ENCODE measurements at regions not wholly inside any gene's neighbourhood (a gene's known extent, or its start where the extent isn't known, plus 50 kb on each side); places are given as distances from the start of the nearest gene placed in this dataset.

DNA sequence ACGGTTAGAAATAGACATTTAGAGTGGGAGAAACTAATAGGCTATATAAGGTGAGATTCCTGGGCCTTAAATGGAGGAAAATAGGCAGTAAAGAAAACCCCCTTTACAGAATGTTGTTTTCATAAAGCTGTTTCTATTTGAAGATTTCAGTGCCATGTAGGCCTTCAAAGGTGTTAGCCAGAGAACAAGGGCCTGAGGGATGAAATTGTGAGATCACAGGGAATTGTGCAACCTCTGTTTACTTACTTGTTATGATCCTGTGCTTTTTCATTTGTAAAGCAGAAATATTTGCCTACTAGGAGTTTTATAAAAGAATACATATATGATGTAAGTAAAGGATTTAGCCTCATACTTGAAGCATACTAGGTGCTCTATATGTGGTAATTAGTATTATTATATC is 272.9 kb upstream of the ARX start:
- Histone ChIP-seq H3K27ac (no peak overlapping the region), H3K4me1 (no peaks in the 10 kb centered on the region), H3K9me3 (no peaks in the 10 kb centered on the region), H3K36me3 (replicated peaks in 1 of 2; ENCODE audit: insufficient read depth in 1 of 2, low read depth in 2 of 2) (no peaks in the 10 kb centered on the region), H3K4me3 (no peak overlapping the region), H3K27me3 (no peaks in the 10 kb centered on the region)
- TF ChIP-seq, protein P1, sequence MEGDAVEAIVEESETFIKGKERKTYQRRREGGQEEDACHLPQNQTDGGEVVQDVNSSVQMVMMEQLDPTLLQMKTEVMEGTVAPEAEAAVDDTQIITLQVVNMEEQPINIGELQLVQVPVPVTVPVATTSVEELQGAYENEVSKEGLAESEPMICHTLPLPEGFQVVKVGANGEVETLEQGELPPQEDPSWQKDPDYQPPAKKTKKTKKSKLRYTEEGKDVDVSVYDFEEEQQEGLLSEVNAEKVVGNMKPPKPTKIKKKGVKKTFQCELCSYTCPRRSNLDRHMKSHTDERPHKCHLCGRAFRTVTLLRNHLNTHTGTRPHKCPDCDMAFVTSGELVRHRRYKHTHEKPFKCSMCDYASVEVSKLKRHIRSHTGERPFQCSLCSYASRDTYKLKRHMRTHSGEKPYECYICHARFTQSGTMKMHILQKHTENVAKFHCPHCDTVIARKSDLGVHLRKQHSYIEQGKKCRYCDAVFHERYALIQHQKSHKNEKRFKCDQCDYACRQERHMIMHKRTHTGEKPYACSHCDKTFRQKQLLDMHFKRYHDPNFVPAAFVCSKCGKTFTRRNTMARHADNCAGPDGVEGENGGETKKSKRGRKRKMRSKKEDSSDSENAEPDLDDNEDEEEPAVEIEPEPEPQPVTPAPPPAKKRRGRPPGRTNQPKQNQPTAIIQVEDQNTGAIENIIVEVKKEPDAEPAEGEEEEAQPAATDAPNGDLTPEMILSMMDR (IDR thresholded peaks at IDR 0.05): no peak
- no peak for TF ChIP-seq POLR2A (IDR thresholded peaks at IDR 0.05)
- 44 to 56% methylated on average over 1 of the region's 1 CpG for WGBS, 2 donors
- DNase-seq: no peak
- no peak for ATAC-seq
- intact Hi-C loops (cut with DNase I): no loop called here

DNA sequence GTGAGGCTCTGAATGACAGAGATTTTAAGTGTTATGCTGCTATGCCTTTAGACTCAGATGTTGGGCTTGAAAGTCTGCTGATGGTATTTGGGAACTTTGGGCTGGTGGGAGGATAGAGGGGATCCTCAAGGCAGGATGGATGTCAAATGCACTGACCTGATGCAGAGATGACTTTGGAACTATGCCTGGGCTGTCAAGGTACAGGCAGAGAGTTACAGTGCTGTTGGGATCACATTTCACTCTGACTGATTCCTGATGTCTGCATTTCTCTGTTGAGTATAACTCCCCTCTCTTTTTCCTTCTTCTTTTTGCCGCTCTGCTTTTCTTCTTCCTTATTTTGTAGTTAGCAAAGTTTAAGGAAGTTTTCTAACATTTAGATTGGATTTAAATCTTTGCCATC is 271.8 kb upstream of the ARX start:
- DNase-seq (no peak), ATAC-seq (no peak)
- Histone ChIP-seq H3K27ac (no peak overlapping the region), H3K9me3 (no peaks in the 10 kb centered on the region), H3K4me1 (no peaks in the 10 kb centered on the region), H3K27me3 (no peaks in the 10 kb centered on the region), H3K36me3 (replicated peaks in 1 of 2; ENCODE audit: insufficient read depth in 1 of 2, low read depth in 2 of 2) (no peaks in the 10 kb centered on the region), H3K4me3 (no peak overlapping the region)
- WGBS, 2 donors: 65 to 75% methylated on average over 1 of the region's 1 CpG
- TF ChIP-seq POLR2A (IDR thresholded peaks at IDR 0.05): no peak
- TF ChIP-seq, protein P1 (IDR thresholded peaks at IDR 0.05): no peak
- intact Hi-C loops (cut with DNase I): no loop called here

DNA sequence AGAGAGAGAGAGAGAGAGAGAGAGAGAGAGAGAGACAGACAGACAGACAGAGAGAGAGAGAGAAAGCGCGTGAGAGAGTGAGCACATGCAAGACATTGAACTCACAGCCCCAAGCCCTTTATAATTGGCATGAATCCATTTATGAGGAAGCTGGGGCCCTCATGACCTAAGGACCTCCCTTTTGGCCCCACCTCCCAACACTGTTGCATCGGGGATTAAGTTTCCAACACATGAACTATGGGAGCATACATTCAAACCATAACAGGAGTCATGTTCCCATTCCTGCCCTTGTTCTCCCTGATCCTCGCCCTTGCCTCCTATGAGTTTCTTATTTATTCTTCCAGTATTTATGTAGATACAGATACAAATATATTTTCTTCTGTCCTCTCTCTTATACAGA is 269.8 kb upstream of the ARX start:
- Histone ChIP-seq H3K4me1 (no peaks in the 10 kb centered on the region), H3K27ac (no peak overlapping the region), H3K9me3 (no peaks in the 10 kb centered on the region), H3K36me3 (replicated peaks in 1 of 2; ENCODE audit: insufficient read depth in 1 of 2, low read depth in 2 of 2) (no peaks in the 10 kb centered on the region), H3K4me3 (no peak overlapping the region), H3K27me3 (no peaks in the 10 kb centered on the region)
- WGBS, 2 donors: 60 to 87% methylated on average over 3 to 4 of the region's 4 CpGs
- no peak for TF ChIP-seq POLR2A (IDR thresholded peaks at IDR 0.05)
- TF ChIP-seq, protein P1 (IDR thresholded peaks at IDR 0.05): no peak
- DNase-seq (no peak), ATAC-seq (no peak)
- intact Hi-C loops (cut with DNase I): no loop called here

DNA sequence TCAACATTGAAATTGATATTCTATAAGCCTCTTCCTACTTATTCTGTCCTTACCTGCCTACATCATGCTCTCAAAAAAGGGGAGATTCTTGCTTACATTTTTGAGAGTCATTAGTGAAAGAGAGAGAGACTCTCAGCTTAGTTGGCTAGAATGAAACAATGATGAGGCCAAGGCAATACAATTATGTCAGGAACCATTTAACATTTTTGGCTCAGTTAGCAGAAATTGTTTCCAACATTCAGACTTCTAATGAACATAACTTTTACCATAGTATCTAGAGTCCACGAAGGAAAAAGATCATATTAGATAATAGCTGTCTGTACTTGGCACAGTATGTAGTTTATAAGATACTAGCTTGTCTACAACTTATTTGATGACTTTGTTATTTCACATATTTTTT is 263.7 kb upstream of the ARX start:
- no peak overlapping the region for H3K4me3 ChIP-seq
- DNase-seq (no peak), ATAC-seq (no peak)
- H3K27me3 ChIP-seq: no peaks in the 10 kb centered on the region
- no peaks in the 10 kb centered on the region for H3K9me3 ChIP-seq
- H3K4me1 ChIP-seq: no peaks in the 10 kb centered on the region
- no peak for TF ChIP-seq POLR2A (IDR thresholded peaks at IDR 0.05)
- TF ChIP-seq, protein P1 (IDR thresholded peaks at IDR 0.05): no peak
- WGBS, 2 donors: 0 to 24% methylated on average over 1 of the region's 1 CpG
- intact Hi-C loops (cut with DNase I): no loop called here
- no peaks in the 10 kb centered on the region for H3K36me3 ChIP-seq (replicated peaks in 1 of 2; ENCODE audit: insufficient read depth in 1 of 2, low read depth in 2 of 2)
- H3K27ac ChIP-seq: no peak overlapping the region

DNA sequence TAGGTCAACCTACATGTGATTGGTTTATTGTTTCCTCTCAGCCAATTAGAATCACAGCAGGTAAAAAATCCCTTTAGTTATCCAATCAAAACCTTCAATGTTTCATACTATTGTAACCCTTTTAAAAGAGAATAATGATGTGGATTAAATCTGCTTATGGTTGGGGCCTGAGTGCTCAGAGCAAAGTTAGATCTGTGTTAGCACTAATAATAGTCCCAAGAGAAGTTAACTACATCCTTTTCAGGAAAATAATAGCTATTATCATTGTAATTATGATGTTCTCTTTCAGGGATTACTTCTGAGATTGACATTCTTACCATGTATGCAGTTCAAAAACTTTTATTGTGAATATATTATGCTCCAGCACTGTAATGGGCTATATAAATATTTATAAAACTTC is 262.6 kb upstream of the ARX start:
- intact Hi-C loops (cut with DNase I): no loop called here
- Histone ChIP-seq H3K9me3 (no peaks in the 10 kb centered on the region), H3K27me3 (no peaks in the 10 kb centered on the region), H3K36me3 (replicated peaks in 1 of 2; ENCODE audit: insufficient read depth in 1 of 2, low read depth in 2 of 2) (no peaks in the 10 kb centered on the region), H3K4me1 (no peaks in the 10 kb centered on the region), H3K4me3 (no peak overlapping the region), H3K27ac (no peak overlapping the region)
- DNase-seq: no peak
- TF ChIP-seq, protein P1 (IDR thresholded peaks at IDR 0.05): no peak
- no peak for TF ChIP-seq POLR2A (IDR thresholded peaks at IDR 0.05)
- ATAC-seq: no peak
